ENCODE measurements at regions not wholly inside any gene's neighbourhood (a gene's known extent, or its start where the extent isn't known, plus 50 kb on each side); places are given as distances from the start of the nearest gene placed in this dataset.

DNA sequence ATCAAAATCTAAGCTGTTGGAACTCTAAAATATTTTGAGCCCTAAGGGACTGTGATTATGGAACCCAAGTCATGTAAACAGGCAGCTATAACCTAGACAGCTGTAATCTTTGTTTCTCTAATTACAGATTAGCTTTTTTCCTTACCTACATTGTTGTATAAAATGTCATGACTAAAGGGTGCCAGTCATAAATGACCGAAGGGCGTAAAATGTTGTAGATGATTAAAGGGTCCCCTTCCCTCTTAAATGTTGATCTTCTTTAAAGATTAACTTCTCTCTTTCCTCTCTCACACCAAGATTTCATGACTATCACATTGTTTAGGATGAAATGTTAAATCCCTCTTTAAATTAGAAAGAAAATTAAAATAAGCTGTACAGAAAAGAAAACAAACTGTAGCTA is 659.4 kb upstream of the NR3C2 start:
- H3K79me2 ChIP-seq (ENCODE audit: control insufficient read depth, insufficient read depth, low read length) = no peaks in the 10 kb centered on the region
- ChIA-PET CTCF (no interaction called here), POLR2A (no interaction called here), RAD21 (ENCODE audit: unreplicated experiment) (no interaction called here), SMC1A (ENCODE audit: uncharacterized antibody, unreplicated experiment) (interaction anchor here (0.5 kb wide), 1 partner anchor 16 kb away, joined by 4 read pairs; no protein-coding TSS in a partner anchor)
- in situ Hi-C loops (cut with MboI) = no loop called here
- no peak overlapping the region for H2AFZ ChIP-seq (ENCODE audit: control insufficient read depth, low read depth, low read length)
- H4K20me1 ChIP-seq (ENCODE audit: control insufficient read depth, insufficient read depth) = no peaks in the 10 kb centered on the region
- TF ChIP-seq POLR2AphosphoS5 (IDR thresholded peaks at IDR 0.05; ENCODE audit: low read length) = no peak
- no peak for TF ChIP-seq NR2C2 (IDR thresholded peaks at IDR 0.05; ENCODE audit: borderline replicate concordance, control insufficient read depth, insufficient read length, low read depth)
- TF ChIP-seq SMAD1 (IDR thresholded peaks at IDR 0.05; ENCODE audit: low read depth, partially characterized antibody) = no peak
- TF ChIP-seq, protein P1, sequence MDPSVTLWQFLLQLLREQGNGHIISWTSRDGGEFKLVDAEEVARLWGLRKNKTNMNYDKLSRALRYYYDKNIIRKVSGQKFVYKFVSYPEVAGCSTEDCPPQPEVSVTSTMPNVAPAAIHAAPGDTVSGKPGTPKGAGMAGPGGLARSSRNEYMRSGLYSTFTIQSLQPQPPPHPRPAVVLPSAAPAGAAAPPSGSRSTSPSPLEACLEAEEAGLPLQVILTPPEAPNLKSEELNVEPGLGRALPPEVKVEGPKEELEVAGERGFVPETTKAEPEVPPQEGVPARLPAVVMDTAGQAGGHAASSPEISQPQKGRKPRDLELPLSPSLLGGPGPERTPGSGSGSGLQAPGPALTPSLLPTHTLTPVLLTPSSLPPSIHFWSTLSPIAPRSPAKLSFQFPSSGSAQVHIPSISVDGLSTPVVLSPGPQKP (IDR thresholded peaks at IDR 0.05; ENCODE audit: low read depth, low read length) = no peak
- no peak for TF ChIP-seq TARDBP (IDR thresholded peaks at IDR 0.05; ENCODE audit: borderline replicate concordance)
- TF ChIP-seq POLR2AphosphoS2 (IDR thresholded peaks at IDR 0.05; ENCODE audit: low read depth, low read length) = no peak
- TF ChIP-seq, protein P2, sequence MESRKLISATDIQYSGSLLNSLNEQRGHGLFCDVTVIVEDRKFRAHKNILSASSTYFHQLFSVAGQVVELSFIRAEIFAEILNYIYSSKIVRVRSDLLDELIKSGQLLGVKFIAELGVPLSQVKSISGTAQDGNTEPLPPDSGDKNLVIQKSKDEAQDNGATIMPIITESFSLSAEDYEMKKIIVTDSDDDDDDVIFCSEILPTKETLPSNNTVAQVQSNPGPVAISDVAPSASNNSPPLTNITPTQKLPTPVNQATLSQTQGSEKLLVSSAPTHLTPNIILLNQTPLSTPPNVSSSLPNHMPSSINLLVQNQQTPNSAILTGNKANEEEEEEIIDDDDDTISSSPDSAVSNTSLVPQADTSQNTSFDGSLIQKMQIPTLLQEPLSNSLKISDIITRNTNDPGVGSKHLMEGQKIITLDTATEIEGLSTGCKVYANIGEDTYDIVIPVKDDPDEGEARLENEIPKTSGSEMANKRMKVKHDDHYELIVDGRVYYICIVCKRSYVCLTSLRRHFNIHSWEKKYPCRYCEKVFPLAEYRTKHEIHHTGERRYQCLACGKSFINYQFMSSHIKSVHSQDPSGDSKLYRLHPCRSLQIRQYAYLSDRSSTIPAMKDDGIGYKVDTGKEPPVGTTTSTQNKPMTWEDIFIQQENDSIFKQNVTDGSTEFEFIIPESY (IDR thresholded peaks at IDR 0.05) = no peak
- no peak for TF ChIP-seq RB1 (IDR thresholded peaks at IDR 0.05; ENCODE audit: borderline replicate concordance)
- TF ChIP-seq DPF2 (IDR thresholded peaks at IDR 0.05) = no peak
- no peak for TF ChIP-seq STAT1 (conservative IDR thresholded peaks at IDR 0.05)
- TF ChIP-seq, protein P3, sequence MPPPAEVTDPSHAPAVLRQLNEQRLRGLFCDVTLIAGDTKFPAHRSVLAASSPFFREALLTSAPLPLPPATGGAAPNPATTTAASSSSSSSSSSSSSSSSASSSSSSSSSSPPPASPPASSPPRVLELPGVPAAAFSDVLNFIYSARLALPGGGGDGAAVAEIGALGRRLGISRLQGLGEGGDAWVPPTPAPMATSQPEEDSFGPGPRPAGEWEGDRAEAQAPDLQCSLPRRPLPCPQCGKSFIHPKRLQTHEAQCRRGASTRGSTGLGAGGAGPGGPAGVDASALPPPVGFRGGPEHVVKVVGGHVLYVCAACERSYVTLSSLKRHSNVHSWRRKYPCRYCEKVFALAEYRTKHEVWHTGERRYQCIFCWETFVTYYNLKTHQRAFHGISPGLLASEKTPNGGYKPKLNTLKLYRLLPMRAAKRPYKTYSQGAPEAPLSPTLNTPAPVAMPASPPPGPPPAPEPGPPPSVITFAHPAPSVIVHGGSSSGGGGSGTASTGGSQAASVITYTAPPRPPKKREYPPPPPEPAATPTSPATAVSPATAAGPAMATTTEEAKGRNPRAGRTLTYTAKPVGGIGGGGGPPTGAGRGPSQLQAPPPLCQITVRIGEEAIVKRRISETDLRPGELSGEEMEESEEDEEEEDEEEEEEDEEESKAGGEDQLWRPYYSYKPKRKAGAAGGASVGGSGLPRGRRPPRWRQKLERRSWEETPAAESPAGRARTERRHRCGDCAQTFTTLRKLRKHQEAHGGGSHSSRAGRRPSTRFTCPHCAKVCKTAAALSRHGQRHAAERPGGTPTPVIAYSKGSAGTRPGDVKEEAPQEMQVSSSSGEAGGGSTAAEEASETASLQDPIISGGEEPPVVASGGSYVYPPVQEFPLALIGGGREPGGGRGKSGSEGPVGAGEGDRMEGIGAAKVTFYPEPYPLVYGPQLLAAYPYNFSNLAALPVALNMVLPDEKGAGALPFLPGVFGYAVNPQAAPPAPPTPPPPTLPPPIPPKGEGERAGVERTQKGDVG (CRISPR knock-in tag; IDR thresholded peaks at IDR 0.05) = no peak
- TF ChIP-seq, protein P4, sequence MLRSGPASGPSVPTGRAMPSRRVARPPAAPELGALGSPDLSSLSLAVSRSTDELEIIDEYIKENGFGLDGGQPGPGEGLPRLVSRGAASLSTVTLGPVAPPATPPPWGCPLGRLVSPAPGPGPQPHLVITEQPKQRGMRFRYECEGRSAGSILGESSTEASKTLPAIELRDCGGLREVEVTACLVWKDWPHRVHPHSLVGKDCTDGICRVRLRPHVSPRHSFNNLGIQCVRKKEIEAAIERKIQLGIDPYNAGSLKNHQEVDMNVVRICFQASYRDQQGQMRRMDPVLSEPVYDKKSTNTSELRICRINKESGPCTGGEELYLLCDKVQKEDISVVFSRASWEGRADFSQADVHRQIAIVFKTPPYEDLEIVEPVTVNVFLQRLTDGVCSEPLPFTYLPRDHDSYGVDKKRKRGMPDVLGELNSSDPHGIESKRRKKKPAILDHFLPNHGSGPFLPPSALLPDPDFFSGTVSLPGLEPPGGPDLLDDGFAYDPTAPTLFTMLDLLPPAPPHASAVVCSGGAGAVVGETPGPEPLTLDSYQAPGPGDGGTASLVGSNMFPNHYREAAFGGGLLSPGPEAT (IDR thresholded peaks at IDR 0.05; ENCODE audit: low read depth) = no peak
- TF ChIP-seq, protein P5, sequence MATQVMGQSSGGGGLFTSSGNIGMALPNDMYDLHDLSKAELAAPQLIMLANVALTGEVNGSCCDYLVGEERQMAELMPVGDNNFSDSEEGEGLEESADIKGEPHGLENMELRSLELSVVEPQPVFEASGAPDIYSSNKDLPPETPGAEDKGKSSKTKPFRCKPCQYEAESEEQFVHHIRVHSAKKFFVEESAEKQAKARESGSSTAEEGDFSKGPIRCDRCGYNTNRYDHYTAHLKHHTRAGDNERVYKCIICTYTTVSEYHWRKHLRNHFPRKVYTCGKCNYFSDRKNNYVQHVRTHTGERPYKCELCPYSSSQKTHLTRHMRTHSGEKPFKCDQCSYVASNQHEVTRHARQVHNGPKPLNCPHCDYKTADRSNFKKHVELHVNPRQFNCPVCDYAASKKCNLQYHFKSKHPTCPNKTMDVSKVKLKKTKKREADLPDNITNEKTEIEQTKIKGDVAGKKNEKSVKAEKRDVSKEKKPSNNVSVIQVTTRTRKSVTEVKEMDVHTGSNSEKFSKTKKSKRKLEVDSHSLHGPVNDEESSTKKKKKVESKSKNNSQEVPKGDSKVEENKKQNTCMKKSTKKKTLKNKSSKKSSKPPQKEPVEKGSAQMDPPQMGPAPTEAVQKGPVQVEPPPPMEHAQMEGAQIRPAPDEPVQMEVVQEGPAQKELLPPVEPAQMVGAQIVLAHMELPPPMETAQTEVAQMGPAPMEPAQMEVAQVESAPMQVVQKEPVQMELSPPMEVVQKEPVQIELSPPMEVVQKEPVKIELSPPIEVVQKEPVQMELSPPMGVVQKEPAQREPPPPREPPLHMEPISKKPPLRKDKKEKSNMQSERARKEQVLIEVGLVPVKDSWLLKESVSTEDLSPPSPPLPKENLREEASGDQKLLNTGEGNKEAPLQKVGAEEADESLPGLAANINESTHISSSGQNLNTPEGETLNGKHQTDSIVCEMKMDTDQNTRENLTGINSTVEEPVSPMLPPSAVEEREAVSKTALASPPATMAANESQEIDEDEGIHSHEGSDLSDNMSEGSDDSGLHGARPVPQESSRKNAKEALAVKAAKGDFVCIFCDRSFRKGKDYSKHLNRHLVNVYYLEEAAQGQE (IDR thresholded peaks at IDR 0.05; ENCODE audit: low read depth, low read length) = no peak
- H3K4me1 ChIP-seq (ENCODE audit: control insufficient read depth, insufficient read depth, low read length) = no peaks in the 10 kb centered on the region
- ATAC-seq = no peak
- no peak for DNase-seq (ENCODE audit: low read depth, low spot score)
- no peak overlapping the region for H3K4me3 ChIP-seq
- intact Hi-C loops (cut with micrococcal nuclease; ENCODE audit: unreplicated experiment) = no loop called here
- no peak overlapping the region for H3K9ac ChIP-seq (ENCODE audit: control insufficient read depth, insufficient read depth, low read length)
- H3K4me2 ChIP-seq (ENCODE audit: control insufficient read depth, insufficient read depth) = no peak overlapping the region
- H3K27ac ChIP-seq (ENCODE audit: control insufficient read depth, insufficient read depth) = no peak overlapping the region
- no peaks in the 10 kb centered on the region for H3K36me3 ChIP-seq (ENCODE audit: control insufficient read depth in 2 of 2, insufficient read depth in 2 of 2, low read length in 1 of 2)
- H3K9me3 ChIP-seq (replicated peaks; ENCODE audit: control insufficient read depth, insufficient read depth, low read length) = no peaks in the 10 kb centered on the region
- no peak for FAIRE-seq
- no peaks in the 10 kb centered on the region for H3K27me3 ChIP-seq (replicated peaks in 1 of 2; ENCODE audit: control insufficient read depth in 2 of 2, insufficient read depth in 2 of 2, low read length in 1 of 2)
- WGBS (ENCODE audit: insufficient coverage, insufficient replicate concordance, low lambda C conversion rate, missing lambda C conversion rate) = 98% methylated on average over 2 of the region's 2 CpGs
- BruUV-seq (replicated peaks) = no TSS peak

Data from GM12878 (cell line).